HG03103 (cell line): ENCODE measurements at regions not wholly inside any gene's neighbourhood (a gene's known extent, or its start where the extent isn't known, plus 50 kb on each side); places are given as distances from the start of the nearest gene placed in this dataset.

Source experiments
- ATAC-seq: cut with Tn5 transposase; IDR thresholded peaks from one replicate; pipeline ENCODE4 v1.9.1; 2021; ENCODE audit warnings: low read depth; ENCODE audit not compliant: unreplicated experiment

GRCh38 chr9:82600536-82601292, 462.2 kb downstream of the RASEF start:
- no peak for ATAC-seq

DNA sequence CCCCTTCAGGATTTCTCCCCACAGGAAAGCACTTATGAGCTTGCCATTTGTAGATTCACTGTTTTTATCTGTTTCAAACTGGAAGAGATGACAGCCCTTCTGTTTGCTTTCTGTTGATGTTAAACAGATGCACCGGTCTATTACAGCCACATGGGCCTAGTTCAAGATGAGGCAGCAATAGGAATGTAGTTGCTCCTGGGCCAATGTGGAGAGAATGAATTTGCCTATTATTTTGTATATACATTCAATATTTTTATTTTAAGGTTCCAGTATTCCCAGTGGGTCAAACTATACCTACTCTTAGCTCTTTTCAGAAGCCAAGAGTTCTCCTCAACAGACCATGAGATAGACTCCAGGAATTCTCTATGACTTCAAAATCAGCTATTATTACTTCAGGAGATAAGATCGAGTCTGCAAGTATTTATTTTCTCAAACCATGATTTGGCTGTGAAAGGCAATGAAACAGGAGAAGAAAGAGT, 461.6 kb downstream of the RASEF start:
- no peak for ATAC-seq

DNA sequence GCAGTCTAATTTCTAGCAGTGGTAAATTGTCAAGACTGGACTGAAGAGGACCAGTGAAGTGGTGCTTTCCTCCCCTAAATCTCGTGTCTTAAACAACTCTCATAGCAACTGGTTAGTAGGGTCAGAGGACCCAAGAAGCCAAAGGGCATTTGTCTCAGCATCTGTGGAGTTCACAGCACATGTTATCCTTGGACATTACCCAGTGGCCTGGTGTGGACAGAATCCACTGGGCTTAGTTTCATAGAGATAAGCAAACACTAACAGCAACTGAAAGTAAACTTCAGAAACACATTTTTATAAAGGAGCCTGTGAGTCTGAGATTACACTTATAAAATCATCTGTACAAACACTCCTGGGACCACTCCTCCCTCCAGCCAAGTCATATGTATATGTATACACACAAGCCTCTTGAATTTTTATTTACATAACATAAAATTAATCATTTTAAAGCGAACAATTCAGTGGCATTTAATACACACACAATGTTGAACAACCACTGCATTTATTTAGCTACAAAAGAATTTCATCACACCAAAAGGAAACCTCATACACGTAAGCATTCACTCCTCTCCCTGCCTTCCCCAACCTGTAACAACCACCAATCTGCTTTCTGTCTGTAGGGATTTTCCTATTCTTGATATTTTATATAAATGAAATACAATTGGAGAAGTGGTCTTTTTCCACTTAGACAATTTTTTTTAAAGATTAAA, 457.8 kb downstream of the RASEF start:
- ATAC-seq = no peak

- no peak for ATAC-seq
Measured at GRCh38 chr9:82605657-82606031, 457.3 kb downstream of the RASEF start.

DNA sequence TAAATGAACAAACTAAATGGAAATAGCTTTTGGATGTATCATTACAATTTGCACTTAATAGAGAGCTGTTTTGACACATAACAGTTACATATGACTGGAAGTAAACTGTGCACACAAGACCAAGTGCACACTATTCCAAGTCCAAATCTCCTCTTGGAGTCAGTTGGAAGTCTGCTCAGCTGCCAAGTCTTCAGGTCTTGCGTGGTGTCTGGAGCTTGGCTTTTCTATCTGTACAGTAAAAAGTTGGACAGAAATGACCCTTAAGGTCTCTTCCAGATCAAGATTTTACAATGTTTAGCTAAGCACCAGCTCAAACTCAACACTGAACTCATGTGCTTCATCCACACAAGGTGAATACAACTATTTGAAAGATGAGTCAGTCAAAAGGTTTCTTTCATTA, 456.9 kb downstream of the RASEF start:
- no peak for ATAC-seq

DNA sequence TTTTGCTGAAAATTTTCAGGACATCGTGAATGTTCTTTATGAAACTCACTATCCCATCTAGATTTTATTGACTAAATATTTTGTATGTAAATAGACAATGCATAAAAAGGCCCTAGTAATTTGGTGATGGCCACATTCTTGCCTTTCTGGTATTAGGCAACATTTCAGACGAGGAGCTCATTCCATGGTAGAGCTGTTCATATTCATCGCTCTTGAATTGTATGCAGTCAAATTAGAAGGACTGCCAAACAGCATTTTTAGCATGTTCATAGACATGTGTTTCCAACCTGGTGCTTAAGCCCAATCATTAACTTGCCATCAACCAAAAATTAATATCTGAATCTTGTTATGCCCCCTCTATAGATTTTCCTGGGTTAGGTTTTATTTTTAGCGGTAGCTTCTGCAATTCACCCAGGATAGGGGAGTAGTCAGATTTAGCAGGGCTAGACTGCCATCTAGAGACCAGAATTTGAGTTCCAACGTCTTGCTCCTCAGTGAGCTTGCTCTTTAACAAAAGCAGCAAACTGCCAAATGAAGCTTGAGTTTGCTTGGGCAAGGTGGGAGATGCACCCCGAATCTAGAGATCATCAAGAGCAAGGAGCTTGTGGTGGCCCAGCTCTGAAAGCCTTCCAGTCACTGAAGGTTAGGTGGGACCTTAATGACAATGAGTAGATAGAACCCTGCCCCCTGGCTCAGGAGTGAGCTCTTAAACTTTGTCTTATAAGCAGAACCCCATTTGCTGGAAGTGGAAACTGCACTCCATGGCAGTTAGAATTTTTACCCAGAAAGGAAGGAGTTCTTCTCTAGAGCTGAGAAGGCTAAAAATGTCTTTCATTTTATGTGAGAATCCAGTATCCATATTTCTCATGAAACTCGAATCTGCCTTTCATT, 456.2 kb downstream of the RASEF start:
- no peak for ATAC-seq

DNA sequence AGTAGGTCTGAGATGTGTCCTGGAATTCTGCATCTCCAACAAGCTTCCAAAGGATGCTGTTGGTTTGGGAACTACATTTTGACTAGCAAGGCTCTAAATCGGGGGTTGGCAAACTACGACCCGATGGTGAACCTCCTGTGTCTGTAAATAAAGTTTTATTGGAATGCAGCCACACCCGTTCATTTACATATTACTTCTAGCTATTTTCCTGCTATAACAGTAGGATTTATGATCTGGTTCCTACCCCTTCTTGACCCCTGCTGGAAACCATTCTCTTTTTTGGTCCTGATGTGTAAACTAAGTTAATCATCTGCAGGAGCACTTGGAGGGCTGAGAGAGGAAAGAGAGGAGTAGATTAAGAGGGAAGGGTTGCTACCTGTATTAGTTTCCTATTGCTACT, 454.5 kb downstream of the RASEF start:
- ATAC-seq = no peak

DNA sequence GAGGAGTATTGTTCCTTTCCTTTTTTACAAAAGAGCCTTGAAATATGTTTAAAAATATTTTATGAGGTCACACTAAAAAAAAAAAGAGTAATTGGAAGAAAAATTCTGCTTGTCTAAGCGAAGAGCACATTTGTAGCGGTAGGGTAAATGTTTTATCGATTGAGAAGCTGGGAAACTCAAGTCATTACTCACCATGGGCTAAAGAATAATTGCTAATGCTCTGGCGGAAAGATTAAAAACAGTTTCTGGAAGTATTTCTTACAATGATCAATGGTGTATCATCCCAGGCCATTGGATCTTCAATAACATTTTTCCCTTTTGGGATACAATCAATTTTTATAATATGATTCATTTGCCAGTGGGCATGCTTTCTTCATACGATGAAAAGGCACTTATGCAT, 450.0 kb downstream of the RASEF start:
- ATAC-seq = no peak

DNA sequence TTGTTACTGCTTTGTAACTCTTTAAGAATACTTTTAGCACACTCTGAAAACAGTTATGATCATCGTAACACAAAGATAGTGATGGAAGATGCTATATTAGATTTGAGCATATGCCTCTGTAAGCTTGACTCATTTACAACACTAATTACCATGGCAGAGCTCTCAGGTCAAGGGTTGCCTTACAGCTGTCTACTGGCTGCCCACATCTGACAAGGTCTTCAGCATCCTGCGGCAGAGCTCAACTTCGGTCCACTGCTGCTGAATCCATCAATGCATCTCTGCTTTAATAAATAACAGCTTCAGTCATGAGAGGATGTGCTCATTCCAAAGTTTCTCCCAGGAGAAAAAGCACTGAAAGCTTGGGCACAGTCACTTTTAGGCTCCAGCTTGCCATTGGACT, 449.4 kb downstream of the RASEF start:
- ATAC-seq = no peak

DNA sequence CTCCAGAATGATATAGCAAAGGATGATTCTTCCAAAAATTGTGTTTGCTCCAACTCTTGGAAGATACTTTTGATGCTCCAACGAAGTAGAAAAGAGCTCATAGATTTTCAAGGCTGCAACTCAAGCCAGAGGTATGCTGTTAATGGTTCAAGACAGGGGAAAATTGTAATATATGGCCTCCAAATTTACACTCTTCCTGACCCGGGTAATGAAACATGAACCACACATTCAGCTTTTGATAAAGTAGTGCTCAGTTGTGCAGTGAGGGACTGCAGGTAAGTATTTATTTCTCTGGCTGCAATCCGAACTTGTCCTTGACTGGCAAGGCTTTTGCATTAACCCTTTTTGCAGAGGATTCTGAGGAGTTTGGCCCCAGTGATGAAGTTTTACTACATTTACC, 446.4 kb downstream of the RASEF start:
- no peak for ATAC-seq

- ATAC-seq = no peak
Measured at GRCh38 chr9:82621447-82621846, 441.5 kb downstream of the RASEF start.

- ATAC-seq = no peak
Measured at GRCh38 chr9:82637368-82637767, 425.6 kb downstream of the RASEF start.

GRCh38 chr9:82645600-82645999, 417.3 kb downstream of the RASEF start:
- no peak for ATAC-seq

GRCh38 chr9:82650368-82650767, 412.6 kb downstream of the RASEF start:
- ATAC-seq = no peak

- ATAC-seq = no peak
Measured at GRCh38 chr9:82651474-82651873, 411.5 kb downstream of the RASEF start.

- ATAC-seq = no peak
Measured at GRCh38 chr9:82665324-82665723, 397.6 kb downstream of the RASEF start.

DNA sequence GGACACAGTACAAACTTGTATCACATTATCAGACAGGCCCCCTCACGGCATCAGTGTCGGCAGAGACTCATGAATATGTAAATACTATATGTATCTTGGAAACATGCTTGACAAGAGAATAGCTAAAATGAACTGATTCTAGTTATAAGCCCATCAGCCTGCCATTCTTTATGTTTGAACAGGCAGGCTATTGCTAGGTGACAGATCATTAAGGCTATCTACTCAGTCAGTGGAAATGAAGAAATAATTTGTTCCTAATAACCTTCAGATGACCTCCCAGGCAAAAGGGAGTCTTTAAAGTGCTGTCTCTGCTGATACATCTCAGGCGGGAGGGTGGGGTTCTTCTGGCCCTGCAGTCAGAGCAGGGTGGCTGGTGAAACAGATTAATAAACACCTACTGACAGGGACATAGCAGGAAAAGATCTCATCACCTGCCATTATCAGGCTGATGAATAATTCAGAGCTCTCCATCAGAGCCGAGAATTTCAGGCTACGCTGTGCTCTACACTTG, 394.2 kb downstream of the RASEF start:
- ATAC-seq = no peak

DNA sequence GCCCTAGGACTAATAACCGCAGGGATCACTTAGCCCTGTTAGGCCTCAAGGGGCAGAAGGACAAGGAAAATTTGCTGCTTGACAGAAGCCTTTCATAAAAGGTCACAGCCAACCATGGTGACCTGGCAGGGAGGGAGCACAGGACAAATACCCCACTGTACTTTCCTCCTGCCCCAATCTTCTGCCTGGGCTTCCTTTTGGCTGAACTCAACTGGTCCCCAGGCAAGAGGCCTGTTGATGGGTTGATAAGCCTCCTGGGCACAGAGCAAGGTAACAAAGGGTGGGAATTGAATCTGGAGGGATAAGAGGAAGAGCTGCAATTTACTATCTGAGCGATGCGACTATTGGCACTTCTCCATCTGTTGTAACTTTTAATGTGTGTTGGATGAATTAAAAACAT, 392.9 kb downstream of the RASEF start:
- no peak for ATAC-seq

DNA sequence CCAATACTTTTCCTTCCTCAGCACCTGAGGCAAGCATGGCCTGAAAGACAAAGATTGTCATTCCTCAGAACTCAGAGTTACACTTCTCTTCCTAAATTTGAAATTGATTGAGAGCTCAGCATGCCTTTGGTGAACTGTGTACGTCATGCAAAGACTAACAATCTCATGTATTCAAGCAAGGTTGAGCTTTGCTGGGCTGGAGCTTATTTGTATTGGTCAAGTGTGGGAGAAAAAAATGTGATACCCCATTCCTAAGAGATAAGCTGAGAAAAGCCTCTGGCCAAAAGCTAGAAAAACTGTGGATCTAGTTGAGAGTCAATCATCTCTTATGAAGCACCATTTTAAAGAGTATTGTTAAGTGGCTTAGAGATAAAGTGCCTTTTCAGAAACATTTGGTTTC, 392.2 kb downstream of the RASEF start:
- ATAC-seq = no peak

DNA sequence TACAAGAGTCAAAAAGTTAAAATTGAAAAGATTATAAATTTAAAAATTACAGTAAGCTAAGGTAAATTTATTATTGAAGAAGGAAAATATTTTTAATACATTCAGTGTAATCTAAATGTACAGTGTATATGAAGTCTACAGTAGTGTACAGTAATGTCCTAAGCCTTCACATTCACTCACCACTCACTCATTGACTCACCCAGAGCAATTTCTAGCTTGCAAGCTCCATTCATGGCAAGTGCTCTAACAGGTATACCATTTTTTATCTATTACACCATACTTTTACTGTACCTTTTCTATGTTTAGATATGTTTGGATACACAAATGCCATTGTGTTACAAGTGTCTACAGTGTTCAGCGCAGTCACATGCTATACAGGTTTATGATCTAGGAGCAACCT, 389.7 kb downstream of the RASEF start:
- ATAC-seq = no peak

GRCh38 chr9:82673919-82674318, 389.0 kb downstream of the RASEF start:
- ATAC-seq = no peak
